ENCODE measurements at regions not wholly inside any gene's neighbourhood (a gene's known extent, or its start where the extent isn't known, plus 50 kb on each side); places are given as distances from the start of the nearest gene placed in this dataset.

DNA sequence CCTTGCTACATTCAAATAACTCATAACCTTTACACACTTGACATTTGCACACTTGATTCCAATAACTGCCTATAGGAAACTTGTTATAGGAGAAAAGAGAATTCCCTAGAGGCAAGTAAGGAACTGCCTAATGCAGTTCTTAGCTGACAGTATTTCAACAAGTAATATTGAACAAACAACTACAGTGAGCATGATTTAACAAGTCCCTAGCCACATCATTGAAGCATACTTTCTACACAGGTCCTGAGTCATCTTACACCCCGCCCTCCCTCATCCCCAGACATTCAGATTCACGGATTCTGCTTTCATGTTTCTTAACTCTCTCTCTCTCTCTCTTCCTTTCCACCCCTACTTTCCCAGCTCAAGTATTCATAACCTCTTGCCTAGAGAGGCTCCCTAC lies 153.5 kb downstream of the LSM5 start:
- no peak for DNase-seq

DNA sequence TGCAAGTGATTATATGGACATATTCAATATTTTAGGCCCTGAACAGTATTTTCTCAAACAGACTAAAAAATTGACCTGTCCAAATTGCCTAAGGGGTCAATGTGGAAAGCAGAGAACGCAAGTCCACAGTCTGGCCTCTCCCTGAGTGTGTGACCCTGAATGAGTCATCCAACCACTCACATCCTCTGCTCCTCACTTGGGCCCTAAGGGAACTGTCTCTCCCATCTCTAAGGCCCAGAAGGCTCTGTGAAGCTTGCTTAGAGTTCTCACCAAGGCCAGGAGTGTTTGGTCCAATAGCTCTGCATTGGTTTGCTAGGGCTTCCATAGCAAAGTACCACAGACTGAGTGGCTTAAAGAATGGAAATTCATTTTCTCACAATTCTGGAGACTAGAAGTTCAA lies 155.1 kb downstream of the LSM5 start:
- DNase-seq = no peak

DNA sequence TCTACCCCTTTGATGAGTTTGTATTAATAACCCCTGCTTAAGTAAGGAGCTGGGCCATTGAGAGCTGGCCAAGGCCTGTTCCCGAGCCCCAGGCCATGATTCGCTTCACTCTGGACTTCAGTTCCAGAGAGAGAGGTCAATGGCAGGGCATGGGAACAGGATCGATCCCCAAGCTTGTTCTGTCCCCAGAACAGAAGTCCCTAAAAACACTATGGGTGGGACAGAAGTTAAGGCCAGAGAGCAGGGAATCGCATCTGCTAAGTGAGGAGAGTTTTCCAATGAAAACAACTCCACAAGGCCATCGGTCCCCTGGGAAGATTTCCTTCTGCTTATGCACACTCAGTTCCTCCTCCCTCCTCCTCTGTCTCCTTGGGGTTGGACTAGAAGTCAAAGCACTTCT lies 159.6 kb downstream of the LSM5 start:
- DNase-seq = no peak

DNA sequence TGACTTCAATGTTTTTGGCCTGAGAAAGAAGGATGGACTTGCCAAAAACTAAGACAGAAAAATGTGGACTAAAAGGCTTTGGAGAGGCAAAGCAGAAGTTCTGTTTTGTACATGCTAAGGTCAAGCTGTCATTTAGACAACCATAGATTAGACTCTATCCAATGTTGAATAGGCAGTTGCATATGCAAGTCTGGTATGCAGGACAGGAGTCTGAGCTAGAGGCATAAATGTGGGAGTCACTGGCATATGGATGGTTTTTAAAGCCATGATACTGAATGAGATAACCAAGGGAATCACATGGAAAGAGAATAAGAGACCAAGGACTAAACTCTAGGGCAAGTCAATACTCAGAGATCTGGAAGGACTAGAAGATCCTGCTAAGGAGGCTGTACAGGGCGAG lies 164.1 kb downstream of the LSM5 start:
- DNase-seq = no peak

DNA sequence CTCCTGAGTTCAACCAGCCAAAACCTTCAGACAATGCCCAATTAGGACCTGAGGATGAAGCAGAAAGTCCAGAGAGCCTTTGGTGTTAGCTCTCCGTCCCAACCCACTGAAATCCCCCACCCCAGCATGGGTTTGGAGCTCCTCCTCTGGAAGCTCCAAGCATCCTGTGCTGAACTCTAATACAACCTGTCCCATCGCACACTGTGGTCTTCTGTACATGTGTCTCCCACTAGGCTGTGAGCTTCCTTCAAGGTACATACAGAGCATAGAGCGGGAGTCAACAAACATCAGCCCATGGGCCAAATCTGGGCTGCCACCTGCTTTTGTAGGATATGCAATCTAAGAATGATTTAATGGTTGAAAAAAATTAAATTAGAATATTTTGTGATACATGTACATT lies 166.5 kb downstream of the LSM5 start:
- DNase-seq = no peak

DNA sequence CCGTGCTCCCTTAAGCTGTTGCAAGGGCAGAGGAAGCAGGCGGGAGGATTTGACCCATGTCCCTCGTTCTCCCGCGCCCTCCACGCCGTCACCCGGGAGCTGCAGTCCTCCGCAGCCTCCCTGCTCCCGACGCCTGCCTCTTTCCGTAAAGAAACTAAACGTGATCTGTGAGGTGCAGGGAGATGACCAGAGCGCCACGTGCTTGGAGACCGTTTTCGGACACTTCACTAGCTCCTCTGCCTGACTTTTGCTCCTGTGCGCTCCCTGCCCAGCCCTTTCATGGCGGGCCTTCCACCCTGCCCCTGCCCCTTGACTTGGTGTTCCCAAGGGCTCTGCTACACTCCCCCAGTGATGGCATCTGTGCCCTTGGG lies 171.2 kb downstream of the LSM5 start:
- DNase-seq = no peak

DNA sequence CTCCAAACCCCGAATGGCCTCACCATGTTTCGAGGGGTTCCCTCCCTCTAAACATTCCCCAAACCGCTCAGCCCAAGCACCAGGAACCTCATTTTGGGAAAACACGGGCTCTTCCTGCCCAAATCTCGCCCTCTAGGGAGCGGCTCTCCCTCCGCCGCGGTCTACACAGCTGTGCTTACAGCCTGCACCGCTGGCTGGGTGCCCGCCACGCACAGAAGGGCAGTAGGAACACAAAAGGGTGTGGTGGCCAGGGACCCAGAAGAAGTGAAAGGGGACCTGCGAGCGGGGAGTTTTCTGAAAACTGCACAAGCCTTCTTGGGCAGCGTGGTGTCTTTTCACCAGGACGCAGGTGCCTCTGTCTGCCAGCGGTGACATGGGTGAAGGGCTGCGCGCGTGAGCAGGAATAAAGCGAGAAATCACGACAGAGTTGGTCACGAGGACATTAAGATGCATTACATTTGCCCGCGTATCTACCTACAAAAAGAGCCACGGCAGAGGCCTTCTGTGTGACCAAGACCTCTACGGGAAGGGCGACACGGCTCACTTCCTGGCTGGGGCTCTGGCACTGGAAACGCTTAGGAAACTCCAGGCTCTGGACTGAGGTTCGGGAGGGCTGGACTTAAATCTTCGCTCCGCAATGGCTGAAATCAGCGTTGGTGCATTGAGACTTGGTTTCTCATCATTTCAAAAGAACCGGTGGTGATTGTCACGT lies 171.7 kb downstream of the LSM5 start:
- DNase-seq = no peak

DNA sequence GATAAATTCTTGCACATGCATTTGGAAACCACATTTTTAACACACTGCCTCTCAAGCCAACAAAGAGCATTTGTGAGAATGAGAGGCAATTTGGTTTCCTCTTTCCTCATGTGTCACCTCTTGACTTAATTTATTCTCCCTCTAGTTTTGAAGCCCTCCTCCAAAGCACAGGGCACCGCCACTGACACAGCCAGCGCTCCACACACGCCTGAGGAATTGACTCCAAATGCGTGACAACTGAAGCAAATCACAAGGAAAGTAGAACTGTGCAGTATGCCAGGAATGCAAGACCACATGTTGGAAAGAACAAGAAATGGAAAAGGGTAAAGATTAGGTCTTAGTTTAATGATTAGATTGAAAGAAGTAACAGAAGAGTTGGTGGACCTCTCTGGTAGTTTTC lies 173.3 kb downstream of the LSM5 start:
- DNase-seq = no peak

DNA sequence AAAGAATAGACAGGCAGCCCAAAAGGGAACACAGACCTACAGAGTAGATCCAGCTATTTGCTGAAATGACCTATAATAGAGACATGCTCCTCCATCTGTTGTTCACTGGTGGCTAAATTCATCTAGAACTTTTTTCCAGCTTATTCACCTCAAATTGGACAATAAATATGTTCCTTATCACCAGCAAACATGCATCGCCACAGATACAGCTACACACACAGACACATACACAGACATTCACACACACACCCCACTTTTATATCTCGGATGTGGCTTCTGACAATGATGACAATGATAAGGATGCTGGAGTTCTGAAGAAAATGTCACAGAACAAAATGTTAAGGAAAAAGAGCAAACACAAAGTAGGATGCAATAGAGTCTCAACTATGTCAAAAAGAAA lies 175.4 kb downstream of the LSM5 start:
- no peak for DNase-seq

DNA sequence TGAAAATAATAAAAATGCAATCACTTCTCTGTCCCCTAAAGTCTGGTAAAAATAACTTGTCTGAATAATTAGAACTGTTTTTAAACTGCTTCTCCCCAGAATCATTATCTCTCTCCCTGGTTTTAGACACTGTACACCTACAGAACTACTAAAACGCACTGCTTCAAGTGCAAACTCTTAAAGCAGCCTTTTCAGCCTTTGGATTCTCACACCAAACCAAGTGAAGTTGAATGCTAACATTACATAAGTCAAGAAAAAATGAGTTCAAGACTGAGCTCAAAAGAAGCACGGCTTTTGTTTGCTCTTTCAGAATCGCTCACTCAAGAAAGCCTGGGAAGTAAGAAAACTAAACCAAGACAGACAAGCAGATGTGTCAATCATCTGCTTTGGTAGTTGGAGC lies 188.8 kb downstream of the LSM5 start:
- DNase-seq = no peak

DNA sequence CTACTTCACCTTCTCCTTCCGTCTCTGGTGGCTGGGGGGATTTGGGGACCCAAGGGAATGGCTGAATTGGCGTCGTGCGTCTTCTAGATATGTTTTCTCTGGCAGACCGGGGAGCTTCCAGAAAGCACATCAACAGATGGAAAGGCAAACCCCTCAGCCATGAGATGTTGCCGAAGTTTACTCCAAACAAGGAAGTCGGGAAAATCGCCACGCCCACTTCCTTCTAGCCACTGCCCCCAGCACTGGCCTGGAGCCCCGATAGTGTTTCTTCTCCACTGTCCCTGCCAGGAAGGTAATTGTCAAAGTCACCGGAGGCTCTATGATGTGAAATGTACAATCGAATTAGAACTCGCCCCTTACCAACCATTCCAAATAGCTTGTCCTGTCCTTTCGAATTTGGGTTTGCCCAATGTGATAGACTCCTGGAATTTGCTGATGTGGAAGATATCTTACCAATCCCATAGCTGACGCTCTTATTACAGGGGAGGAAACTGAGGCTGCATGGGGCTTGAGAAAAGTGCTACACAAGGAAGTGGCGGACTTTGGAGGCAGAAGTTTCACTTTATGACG lies 191.0 kb downstream of the LSM5 start:
- DNase-seq = no peak

DNA sequence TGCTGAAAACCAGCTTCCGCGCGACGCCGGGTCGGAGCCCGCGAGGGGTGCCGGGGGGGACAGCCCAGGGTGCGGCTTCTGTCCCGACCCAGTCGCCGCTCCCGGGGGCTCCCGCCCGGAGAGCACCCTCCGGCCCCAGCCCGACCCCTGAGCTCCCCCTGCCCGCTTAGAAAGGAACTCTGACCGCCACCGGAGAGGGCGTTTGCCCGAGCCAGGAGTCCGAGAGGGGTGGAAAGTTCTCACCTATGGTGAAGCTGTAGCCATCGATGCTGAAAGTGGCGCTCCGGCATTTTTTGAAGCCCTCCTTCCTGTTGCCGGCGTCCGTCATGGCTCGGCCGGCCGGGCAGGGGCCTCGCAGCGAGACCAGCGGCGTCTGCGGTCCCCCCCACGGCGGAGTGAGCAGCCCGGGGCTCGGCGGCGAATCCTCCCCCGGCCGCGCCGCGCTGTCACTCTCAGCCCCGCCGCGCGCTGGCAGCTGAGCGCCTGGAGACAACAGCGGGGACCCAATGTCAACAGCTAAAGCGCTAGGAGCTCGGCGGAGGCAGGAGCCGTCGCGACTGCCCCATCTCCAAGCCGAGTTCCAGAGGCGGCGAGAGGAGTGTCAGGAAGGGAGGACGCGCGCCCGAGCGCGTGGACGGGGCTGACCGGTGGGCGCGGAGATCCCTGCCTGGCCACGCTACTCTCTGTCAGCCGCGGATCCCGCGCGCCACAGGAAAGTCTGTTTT lies 191.6 kb downstream of the LSM5 start:
- DNase-seq = no peak

DNA sequence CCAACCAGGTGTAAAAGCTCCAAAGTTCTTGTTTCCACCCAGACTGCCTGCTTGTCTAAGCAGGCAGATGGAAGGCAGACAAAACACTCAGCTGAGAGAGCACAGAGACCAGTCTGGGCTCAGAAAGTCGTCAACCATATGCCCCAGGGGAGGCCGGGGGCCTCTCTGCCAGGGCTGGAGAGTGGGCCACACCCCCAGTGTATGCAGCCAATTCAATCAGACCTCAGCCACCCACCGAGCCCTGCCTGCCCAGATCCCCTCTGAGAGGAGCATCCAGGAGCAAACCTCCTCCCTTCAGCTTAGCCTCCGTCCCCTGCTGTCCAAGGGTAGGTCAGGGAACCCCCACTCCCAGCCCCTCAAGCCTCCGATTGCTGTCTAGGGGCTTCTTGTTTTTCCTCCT lies 196.3 kb downstream of the LSM5 start:
- no peak for DNase-seq

DNA sequence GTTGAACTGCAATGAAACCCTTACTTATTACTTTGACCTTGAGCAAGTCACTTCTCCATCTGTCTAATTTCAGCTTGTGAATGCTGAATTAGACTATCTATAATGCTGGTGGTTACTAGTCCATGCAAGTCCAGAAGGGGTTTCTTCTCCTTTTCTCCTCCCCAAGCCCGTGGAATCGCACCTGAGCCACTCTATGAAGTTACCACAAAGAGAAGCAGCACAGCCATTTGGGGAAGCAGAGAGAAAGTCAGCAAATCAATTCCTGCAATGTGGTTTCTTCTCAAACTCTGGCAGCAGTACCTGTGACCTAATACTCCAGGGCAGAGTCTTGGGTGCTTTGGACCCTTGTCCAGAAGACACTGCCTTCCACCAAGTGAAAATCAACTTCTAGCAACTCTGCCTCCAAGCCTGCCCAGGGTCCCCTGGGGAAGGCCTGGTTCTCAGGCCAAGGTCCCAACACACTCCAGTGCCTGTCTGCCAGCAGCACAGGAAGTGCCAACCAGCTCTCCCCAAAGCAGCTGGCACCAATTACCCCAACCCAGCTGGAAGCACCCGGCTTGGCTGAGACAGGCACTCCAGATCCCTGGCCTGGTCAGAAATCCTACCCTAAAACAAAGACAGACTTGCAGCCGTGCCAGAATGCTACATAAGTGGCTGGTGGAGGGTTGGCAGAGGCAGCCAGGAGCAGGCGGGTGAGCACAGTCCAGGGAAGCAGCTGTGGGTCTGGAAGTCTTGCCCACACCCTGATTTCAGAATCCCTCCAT lies 200.3 kb downstream of the LSM5 start:
- no peak for DNase-seq

DNA sequence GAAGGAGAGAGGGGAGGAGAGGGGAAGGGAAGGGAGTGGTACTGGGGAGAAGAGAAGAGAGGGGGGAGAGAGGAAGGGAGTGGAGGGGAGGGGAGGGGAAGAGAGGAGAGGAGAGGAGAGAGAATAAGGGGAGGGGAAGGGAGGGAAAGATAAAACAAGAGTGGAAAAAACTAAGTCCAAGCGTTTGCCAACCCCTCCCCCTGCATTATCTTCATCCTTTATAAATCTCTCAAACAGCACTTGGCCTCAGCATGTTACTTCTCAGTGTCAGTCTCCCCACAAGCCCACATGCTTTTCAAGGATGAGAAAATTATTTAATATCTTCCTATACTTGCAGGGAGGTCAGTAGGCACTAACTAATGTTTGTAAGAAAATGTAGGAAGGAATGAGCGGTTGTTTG lies 204.5 kb downstream of the LSM5 start:
- DNase-seq = no peak

DNA sequence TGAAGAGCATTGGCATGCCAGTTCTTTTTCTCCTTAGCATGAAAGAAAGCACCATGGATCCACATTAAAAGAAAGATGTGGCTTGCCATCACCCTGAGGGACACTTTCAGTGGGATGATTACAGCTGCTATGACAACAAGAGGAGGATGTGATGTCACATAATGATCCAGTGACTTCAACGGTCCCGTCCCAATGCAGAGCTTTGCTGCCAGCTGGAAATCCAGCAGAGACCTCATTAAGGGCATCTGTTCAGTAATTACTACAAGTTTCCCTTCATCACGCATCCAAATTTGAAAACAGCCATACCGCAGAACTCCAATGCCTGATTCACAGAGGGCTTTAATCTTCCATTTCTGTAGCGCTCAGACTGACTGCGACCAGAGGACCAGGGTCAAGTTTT lies 206.6 kb downstream of the LSM5 start:
- DNase-seq = no peak

DNA sequence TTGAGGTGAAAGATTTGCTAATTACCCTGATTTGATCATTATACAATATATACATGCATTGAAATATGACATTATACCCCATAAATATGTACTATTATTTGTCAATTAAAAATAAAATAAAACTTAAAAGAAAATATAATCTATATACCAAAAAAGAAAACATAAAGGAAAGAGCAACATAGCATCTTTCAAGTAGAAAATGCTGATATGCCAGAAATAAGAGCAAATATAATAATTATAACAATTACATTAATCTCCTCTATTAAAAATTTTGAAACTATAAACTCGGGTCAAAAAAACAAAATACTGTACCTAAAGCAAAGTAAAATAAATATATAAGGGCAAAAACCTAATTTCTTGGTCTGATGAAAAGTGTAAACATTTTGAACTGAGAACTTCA lies 209.3 kb upstream of the PDE1C start:
- no peak for DNase-seq

DNA sequence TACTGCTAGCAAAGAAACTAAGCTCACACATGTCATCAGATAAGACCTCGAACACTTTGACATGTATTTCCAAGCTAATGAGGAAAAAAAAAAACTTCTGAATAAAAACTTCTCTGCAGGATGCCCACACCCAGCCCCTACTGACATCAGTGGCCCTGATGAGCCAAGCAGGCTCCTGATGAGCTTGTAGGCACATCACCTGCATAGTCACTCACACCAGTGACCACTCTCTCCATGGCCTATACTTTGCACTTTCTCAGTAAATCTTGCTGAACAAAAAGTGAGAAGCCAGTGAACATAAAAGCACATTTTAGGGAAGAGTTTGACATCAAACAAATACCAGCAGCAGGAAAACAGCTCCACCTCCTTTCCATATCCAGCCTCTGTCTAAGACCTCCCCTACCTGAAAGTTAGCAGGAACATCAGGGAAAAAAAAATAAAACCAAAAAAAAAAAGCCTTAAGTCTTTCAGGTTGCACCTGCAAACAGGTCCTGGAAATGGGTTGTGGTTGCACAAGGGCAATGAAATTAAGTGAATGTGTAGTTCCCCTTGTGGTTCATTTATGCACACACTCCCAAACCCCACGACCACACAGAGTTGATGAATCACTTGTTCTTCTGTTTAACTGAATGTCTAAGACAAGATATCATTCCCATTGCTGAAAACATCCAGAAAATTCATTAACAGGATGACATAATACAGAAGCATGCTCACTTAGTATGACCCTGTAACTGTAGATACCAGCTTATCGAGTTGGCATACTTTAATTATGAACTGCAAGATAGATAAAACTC lies 205.2 kb upstream of the PDE1C start:
- no peak for DNase-seq

DNA sequence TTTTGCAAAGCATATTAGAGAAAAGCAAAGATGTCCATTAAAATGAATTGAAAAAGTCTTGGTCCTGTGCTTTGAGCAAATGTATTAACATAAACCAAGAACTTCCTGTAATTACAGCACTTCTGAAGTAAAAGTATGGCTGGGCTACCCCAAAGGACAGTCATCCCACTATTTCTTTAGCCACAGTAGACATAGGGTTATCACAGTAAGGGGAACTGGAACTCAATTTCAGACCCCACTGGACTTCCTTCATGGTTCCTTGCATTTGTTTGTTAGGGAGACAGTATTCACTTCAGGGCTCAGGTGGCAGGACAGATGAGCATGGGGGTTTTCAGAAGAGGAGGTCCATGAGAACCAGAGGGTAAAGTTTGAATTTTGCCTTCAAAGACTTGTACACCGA lies 203.1 kb upstream of the PDE1C start:
- DNase-seq = no peak

DNA sequence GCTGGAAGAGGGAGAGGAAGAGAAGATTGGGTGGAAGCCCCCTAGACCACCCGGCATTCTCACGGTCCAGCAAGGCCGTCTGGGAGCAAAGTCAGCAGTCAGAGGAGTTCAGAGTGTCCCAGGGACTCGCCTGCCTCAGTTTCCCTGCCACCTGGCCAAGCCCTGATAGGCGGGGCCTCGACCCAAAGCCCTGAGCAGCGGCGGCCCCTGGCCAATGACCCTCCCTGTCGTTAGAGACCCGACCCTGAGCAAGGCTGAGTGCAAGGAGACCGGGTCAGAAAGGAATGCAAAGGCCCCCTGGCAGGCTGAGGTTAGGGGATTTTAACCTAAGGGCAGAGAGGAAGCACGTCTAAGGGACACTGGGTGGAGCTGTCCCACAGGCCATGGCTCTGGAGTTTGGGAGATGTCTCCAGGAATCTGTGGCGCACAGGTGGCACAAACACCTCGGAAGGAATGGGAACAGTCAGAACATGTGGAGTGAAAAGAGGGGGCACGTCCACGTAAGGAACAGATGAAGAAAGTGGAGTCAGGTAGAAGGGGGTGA lies 196.8 kb upstream of the PDE1C start:
- no peak for DNase-seq

DNA sequence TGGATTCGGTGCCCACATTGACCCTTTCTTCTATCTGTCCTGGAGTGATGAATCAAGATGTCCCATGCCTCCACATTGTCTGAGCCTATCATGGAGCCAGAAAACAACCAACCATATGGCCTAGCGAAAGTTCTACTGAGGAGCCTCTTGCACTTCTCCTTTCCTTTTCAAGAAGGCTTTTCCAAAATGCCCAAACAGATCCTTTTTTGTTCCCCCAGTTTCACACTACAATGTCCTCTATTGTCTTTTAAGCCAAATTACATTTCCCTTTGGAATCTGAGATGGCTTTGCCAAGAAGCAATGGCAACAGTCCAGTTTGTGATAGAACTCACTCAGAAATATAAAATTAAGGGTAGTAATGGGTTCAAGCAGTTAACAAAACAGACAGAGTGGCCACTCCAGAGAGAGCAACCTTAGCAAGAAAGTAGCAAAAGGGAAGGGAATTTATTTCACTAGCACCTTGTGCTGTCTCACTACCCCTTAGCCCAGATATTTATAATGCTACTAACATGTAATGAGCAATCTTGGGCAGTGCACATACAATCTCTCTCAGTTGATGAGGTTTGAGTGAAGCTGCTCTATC lies 194.6 kb upstream of the PDE1C start:
- DNase-seq = no peak

DNA sequence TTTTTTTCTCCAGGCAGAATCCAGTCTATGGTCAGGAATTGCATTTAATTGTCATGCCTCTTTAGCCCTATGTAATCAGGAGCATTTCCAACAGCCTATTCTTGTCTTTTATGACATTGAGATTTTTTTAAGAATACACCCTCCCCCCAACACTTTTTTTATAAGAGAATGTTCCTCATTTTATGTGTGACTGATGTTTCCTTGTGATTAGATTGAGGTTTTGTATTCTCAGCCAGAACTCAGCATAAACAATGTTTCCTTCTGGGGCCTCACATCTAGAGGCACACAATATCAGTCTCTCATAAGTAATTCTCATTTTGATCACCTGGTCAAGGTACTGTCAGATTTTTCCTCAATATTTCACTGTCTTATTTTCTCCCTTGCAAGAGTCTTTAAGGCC lies 193.4 kb upstream of the PDE1C start:
- no peak for DNase-seq
